ENCODE measurements at regions not wholly inside any gene's neighbourhood (a gene's known extent, or its start where the extent isn't known, plus 50 kb on each side); places are given as distances from the start of the nearest gene placed in this dataset.

- TF ChIP-seq CTCF (IDR thresholded peaks at IDR 0.05): no peak
- no peak for TF ChIP-seq POLR2AphosphoS5 (IDR thresholded peaks at IDR 0.05)
- no peak for TF ChIP-seq EP300 (IDR thresholded peaks at IDR 0.05)
Observed at GRCh38 chr7:3151784-3152183, 108.1 kb upstream of the CARD11 start.
